Mesothelial cell of epicardium (in vitro differentiated cells): ENCODE measurements at regions not wholly inside any gene's neighbourhood (a gene's known extent, or its start where the extent isn't known, plus 50 kb on each side); places are given as distances from the start of the nearest gene placed in this dataset.
"Not testable (repeated sequence)": the region's sequence is repeated elsewhere in the genome, so short reads cannot be mapped to it uniquely, and the experiment has no call there.

Experiments used
- DNase-seq, 2 experiments: peaks; one replicate each; pipeline ENCODE4 v3.0.0; 2021; ENCODE audit warnings: low spot score in 2 of 2; ENCODE audit not compliant: unreplicated experiment in 2 of 2
- H3K27ac Mint-ChIP-seq: 2 replicates; pipeline ENCODE4 v1.8.0; 2021; ENCODE audit warnings: mixed read lengths
- H3K27me3 Mint-ChIP-seq: 2 replicates; pipeline ENCODE4 v1.8.0; 2021; ENCODE audit warnings: low read depth, mixed read lengths
- H3K36me3 Mint-ChIP-seq: 2 replicates; pipeline ENCODE4 v1.8.0; 2021; ENCODE audit warnings: mixed read lengths
- H3K4me1 Mint-ChIP-seq: 2 replicates; pipeline ENCODE4 v1.8.0; 2021; ENCODE audit warnings: mixed read lengths
- H3K4me3 Mint-ChIP-seq: 2 replicates; pipeline ENCODE4 v1.8.0; 2021; ENCODE audit warnings: mild to moderate bottlenecking, moderate library complexity, mixed read lengths
- H3K9me3 Mint-ChIP-seq: 2 replicates; pipeline ENCODE4 v1.8.0; 2021; ENCODE audit warnings: mixed read lengths
- TF ChIP-seq, protein P1 (sequence below): fragments of 200-600 bp; sonication (generic); IDR thresholded peaks from one replicate; pipeline ENCODE4 v1.5.0; 2021; ENCODE audit warnings: antibody characterized with exemption; ENCODE audit not compliant: unreplicated experiment

DNA sequence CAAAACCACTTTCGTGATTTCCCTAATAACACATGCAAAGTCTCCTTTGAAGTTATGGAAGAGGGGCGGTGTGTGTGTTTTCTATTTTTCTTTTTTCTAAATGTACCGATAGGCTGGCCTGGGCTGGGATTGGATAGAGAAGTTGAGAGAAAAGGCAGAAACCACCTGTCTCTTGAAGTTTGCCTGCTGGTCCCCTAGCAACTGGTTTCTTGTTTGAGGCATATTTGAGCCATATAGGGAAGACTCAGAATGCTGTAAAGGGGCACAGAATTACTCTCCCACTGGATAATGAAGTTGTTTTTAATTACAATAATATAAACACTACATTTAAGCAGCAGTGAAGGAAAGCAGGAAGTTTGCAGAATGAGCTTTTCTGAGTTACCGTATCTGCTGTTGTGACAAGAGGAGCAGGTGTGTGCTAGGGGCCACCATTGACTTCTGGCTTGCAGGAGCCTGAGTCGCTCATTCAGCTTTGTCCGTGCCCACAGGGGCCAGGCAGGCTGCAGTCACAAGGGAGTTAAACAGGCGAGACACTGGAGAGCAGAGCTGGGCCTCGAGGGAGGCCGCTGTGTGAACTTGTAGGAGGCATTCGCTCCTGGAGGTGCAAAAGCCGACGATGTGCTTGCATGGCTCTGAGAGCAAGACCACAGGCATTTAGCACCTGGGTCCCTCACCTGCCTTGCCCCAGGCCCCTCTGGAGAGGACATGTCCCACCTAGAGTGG is 173.8 kb upstream of the RGS6 start:
- peaks cover 9% of the 10 kb centered on the region for H3K4me1 Mint-ChIP-seq
- H3K9me3 Mint-ChIP-seq: peaks cover 11% of the 10 kb centered on the region
- TF ChIP-seq, protein P1, sequence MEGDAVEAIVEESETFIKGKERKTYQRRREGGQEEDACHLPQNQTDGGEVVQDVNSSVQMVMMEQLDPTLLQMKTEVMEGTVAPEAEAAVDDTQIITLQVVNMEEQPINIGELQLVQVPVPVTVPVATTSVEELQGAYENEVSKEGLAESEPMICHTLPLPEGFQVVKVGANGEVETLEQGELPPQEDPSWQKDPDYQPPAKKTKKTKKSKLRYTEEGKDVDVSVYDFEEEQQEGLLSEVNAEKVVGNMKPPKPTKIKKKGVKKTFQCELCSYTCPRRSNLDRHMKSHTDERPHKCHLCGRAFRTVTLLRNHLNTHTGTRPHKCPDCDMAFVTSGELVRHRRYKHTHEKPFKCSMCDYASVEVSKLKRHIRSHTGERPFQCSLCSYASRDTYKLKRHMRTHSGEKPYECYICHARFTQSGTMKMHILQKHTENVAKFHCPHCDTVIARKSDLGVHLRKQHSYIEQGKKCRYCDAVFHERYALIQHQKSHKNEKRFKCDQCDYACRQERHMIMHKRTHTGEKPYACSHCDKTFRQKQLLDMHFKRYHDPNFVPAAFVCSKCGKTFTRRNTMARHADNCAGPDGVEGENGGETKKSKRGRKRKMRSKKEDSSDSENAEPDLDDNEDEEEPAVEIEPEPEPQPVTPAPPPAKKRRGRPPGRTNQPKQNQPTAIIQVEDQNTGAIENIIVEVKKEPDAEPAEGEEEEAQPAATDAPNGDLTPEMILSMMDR: no peak
- DNase-seq: no peak
- H3K4me3 Mint-ChIP-seq: no peak overlapping the region
- H3K27ac Mint-ChIP-seq: no peak overlapping the region
- no peaks in the 10 kb centered on the region for H3K27me3 Mint-ChIP-seq
- peaks cover 4% of the 10 kb centered on the region for H3K36me3 Mint-ChIP-seq

DNA sequence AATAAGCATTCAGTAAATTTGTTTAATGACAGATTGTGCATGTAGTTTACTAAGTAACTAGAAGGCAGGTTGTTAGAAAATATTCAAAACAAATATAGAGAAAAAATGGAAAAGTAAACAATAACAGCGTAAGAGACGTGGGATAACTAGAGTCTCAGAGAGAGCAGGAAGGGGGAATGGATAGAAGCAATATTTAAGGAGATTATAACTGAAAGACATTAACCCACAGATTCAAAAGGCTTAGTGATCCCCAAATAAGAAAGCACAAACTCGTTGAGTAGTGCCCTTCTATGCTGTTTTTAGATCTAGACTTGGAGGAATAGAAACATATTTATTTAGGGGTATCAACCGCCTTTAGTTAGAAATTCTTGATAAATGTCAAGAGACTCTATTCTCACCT is 169.7 kb upstream of the RGS6 start:
- DNase-seq: no peak
- Mint-ChIP-seq H3K4me1 (no peaks in the 10 kb centered on the region), H3K27me3 (no peaks in the 10 kb centered on the region), H3K9me3 (peaks cover 12% of the 10 kb centered on the region), H3K27ac (no peak overlapping the region), H3K36me3 (peaks cover 4% of the 10 kb centered on the region), H3K4me3 (no peak overlapping the region)
- TF ChIP-seq, protein P1: no peak

DNA sequence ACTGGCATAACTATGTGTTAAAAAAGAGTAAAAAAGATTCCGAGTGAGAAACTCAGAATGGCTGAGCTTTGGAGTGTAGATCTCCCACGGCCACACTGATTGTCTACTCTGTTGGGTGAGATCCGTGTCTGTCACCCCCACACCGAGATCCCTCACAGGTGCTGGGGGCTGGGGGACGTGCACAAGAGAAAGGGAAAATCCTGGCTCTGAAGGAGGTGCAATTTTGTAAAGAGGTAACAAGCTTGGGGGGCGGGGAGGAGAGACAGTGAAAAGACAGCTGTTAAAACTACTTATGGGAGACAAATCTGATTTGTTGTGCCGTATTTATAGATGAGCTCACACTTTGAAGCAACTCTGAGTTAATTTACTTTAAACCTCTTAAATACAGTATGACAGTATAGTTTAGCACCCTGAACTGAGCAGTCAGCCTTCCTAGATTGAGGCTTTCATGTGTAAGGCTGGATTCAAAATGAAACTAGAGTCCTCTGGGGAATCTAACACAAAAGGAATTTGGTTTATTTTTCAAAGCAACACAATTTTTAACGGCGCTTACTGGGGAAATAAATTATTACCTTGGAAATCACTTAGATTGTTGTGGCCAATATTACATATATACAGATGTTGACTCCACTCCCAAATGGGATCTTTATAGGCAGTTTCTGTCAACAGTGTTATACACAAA is 167.4 kb upstream of the RGS6 start:
- H3K36me3 Mint-ChIP-seq: peaks cover 4% of the 10 kb centered on the region
- H3K27ac Mint-ChIP-seq: no peak overlapping the region
- TF ChIP-seq, protein P1: no peak
- no peak for DNase-seq
- peaks cover 18% of the 10 kb centered on the region for H3K9me3 Mint-ChIP-seq
- no peaks in the 10 kb centered on the region for H3K4me1 Mint-ChIP-seq
- no peaks in the 10 kb centered on the region for H3K27me3 Mint-ChIP-seq
- H3K4me3 Mint-ChIP-seq: no peak overlapping the region

DNA sequence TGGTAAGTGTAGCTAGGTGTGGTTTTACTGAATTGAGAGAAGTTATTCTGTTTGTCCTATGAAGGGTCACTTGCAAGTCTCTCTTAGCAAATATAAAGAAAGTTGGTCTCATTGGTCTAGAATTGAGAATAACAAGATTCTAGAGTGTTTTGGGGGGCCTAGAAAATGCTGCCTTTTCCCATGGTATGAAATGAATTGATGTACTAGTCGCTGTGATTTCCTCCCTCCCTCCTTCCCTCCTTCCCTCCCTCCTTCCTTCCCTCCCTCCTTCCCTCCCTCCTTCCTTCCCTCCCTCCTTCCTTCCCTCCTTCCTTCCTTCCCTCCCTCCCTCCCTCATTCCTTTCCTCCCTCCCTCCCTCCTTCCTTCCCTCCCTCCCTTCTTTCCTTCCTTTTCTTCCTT is 166.7 kb upstream of the RGS6 start:
- Mint-ChIP-seq H3K4me3 (no peak overlapping the region), H3K27ac (no peak overlapping the region), H3K9me3 (peaks cover 18% of the 10 kb centered on the region), H3K4me1 (no peaks in the 10 kb centered on the region), H3K36me3 (peaks cover 4% of the 10 kb centered on the region), H3K27me3 (no peaks in the 10 kb centered on the region)
- no peak for DNase-seq
- TF ChIP-seq, protein P1: no peak

DNA sequence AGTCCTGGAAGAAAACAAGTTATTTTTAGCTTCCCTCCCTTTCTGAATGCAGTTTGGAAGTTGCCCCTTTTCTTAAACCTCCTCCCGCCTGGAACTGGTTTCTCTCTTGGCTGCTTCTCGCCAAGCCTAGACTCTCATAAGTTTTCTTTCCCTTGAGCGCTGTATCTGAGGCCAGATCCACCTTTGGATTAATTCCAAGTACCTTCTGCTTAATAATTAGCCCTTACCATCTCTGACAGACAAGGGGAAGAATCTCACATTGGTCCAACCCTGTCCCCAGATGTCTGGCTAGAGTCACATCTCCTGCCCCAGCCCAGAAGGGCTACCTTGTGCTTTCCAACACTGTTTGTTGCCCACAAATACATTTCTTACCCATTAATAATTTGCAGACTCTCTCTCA is 161.8 kb upstream of the RGS6 start:
- no peak overlapping the region for H3K4me3 Mint-ChIP-seq
- H3K36me3 Mint-ChIP-seq: no peaks in the 10 kb centered on the region
- H3K9me3 Mint-ChIP-seq: peaks cover 39% of the 10 kb centered on the region
- H3K27ac Mint-ChIP-seq: no peak overlapping the region
- TF ChIP-seq, protein P1: no peak
- DNase-seq: no peak
- H3K27me3 Mint-ChIP-seq: no peaks in the 10 kb centered on the region
- no peaks in the 10 kb centered on the region for H3K4me1 Mint-ChIP-seq

DNA sequence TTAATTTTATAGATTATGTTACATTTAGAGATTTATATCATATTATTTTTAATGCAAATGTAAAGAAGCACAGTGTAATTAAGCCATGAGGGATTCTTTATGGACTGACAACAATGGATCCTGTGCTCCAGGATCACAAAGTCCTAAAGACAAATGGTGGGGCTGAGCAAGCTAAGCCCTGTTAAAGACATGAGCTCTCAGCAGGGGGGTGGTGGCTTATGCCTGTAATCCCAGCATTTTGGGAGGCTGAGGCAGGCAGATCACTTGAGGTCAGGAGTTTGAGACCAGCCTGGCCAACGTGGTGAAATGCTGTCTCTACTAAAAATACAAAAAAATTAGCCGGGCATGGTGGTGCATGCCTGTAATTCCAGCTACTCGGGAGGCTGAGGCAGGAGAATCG is 160.8 kb upstream of the RGS6 start:
- not testable (repeated sequence) for H3K4me3 Mint-ChIP-seq, H3K27ac Mint-ChIP-seq, DNase-seq, H3K36me3 Mint-ChIP-seq, H3K27me3 Mint-ChIP-seq, H3K4me1 Mint-ChIP-seq
- H3K9me3 Mint-ChIP-seq: peaks cover 41% of the 10 kb centered on the region

DNA sequence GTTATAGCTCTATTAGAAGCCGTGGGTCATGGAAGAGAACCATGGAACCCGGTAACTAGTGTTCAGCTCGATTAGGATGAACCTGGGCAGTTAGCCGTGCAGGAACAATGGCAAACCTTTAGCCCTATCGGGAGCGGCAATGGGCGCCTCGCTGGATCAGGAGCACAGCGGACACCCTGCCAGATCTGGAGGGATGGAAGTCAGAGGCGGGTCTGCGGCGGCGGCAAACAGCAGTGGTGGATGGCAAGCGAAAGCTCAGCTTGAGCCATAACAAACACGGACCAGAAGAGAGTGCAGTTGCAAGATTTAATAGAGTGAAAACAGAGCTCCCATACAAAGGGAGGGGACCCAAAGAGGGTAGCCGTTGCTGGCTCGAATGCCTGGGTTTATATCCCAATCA is 160.2 kb upstream of the RGS6 start:
- not testable (repeated sequence) for DNase-seq, H3K4me3 Mint-ChIP-seq, H3K27me3 Mint-ChIP-seq, H3K27ac Mint-ChIP-seq, H3K36me3 Mint-ChIP-seq, H3K4me1 Mint-ChIP-seq
- peaks cover 41% of the 10 kb centered on the region for H3K9me3 Mint-ChIP-seq
